Activated T-helper 17 cell treated with anti-CD3 and anti-CD28 coated beads, Interleukin-2, amount 50 U/mL, for 72 hours (primary cell): ENCODE measurements at regions not wholly inside any gene's neighbourhood (a gene's known extent, or its start where the extent isn't known, plus 50 kb on each side); places are given as distances from the start of the nearest gene placed in this dataset.
"Not testable (repeated sequence)": the region's sequence is repeated elsewhere in the genome, so short reads cannot be mapped to it uniquely, and the experiment has no call there.

Experiments
- ATAC-seq: fragments of 150-1000 bp; cut with Tn5 transposase; replicated peaks from 2 replicates; pipeline ENCODE4 v1.10.0; 2021; ENCODE audit warnings: mild to moderate bottlenecking, moderate library complexity
- H3K27ac Mint-ChIP-seq: one replicate; pipeline ENCODE4 v1.8.0; 2022; ENCODE audit warnings: mixed read lengths
- H3K27me3 Mint-ChIP-seq: one replicate; pipeline ENCODE4 v1.8.0; 2022; ENCODE audit warnings: mixed read lengths
- H3K36me3 Mint-ChIP-seq: one replicate; pipeline ENCODE4 v1.8.0; 2022; ENCODE audit warnings: low read depth, mild to moderate bottlenecking, mixed read lengths
- H3K4me1 Mint-ChIP-seq: one replicate; pipeline ENCODE4 v1.8.0; 2022; ENCODE audit warnings: mixed read lengths
- H3K4me3 Mint-ChIP-seq: one replicate; pipeline ENCODE4 v1.8.0; 2022; ENCODE audit warnings: mild to moderate bottlenecking, mixed read lengths
- H3K9me3 Mint-ChIP-seq: one replicate; pipeline ENCODE4 v1.8.0; 2022; ENCODE audit warnings: mixed read lengths

GRCh38 chr7:52777051-52777822 lies 258.2 kb upstream of the POM121L12 start:
- ATAC-seq = no peak
- Mint-ChIP-seq H3K27me3 (no peaks in the 10 kb centered on the region), H3K27ac (no peak overlapping the region), H3K36me3 (no peaks in the 10 kb centered on the region), H3K4me1 (no peaks in the 10 kb centered on the region), H3K9me3 (peaks cover 20% of the 10 kb centered on the region), H3K4me3 (no peak overlapping the region)

- Mint-ChIP-seq H3K9me3 (peaks cover 27% of the 10 kb centered on the region), H3K36me3 (no peaks in the 10 kb centered on the region), H3K27ac (no peak overlapping the region), H3K4me1 (no peaks in the 10 kb centered on the region), H3K27me3 (no peaks in the 10 kb centered on the region), H3K4me3 (no peak overlapping the region)
- no peak for ATAC-seq
Observed at GRCh38 chr7:52775876-52776275, 259.6 kb upstream of the POM121L12 start.

GRCh38 chr7:52771177-52771576 lies 264.3 kb upstream of the POM121L12 start:
- Mint-ChIP-seq H3K4me1 (no peaks in the 10 kb centered on the region), H3K27ac (no peak overlapping the region), H3K9me3 (peaks cover 15% of the 10 kb centered on the region), H3K4me3 (no peak overlapping the region), H3K36me3 (no peaks in the 10 kb centered on the region), H3K27me3 (no peaks in the 10 kb centered on the region)
- no peak for ATAC-seq

GRCh38 chr7:52764492-52765169 lies 270.8 kb upstream of the POM121L12 start:
- no peaks in the 10 kb centered on the region for H3K27me3 Mint-ChIP-seq

GRCh38 chr7:52758356-52758755 lies 277.1 kb upstream of the POM121L12 start:
- no peaks in the 10 kb centered on the region for H3K27me3 Mint-ChIP-seq
- no peak overlapping the region for H3K4me3 Mint-ChIP-seq
- H3K27ac Mint-ChIP-seq = no peak overlapping the region
- peaks cover 16% of the 10 kb centered on the region for H3K9me3 Mint-ChIP-seq
- no peaks in the 10 kb centered on the region for H3K4me1 Mint-ChIP-seq
- ATAC-seq = no peak
- no peaks in the 10 kb centered on the region for H3K36me3 Mint-ChIP-seq

More at GRCh38 chr7:52764492-52765169, 270.8 kb upstream of the POM121L12 start:
- Mint-ChIP-seq H3K9me3 (peaks cover 12% of the 10 kb centered on the region), H3K27ac (no peak overlapping the region), H3K4me3 (no peak overlapping the region), H3K4me1 (no peaks in the 10 kb centered on the region), H3K36me3 (no peaks in the 10 kb centered on the region)
- ATAC-seq = no peak

GRCh38 chr7:52753855-52754254 lies 281.6 kb upstream of the POM121L12 start:
- no peak overlapping the region for H3K27ac Mint-ChIP-seq
- no peaks in the 10 kb centered on the region for H3K27me3 Mint-ChIP-seq
- H3K4me1 Mint-ChIP-seq = no peaks in the 10 kb centered on the region
- H3K4me3 Mint-ChIP-seq = no peak overlapping the region
- peaks cover 7% of the 10 kb centered on the region for H3K9me3 Mint-ChIP-seq
- no peaks in the 10 kb centered on the region for H3K36me3 Mint-ChIP-seq
- ATAC-seq = no peak

- H3K9me3 Mint-ChIP-seq = peaks cover 10% of the 10 kb centered on the region
- no peak overlapping the region for H3K27ac Mint-ChIP-seq
- H3K27me3 Mint-ChIP-seq = no peaks in the 10 kb centered on the region
- no peaks in the 10 kb centered on the region for H3K4me1 Mint-ChIP-seq
- ATAC-seq = no peak
- no peak overlapping the region for H3K4me3 Mint-ChIP-seq
- H3K36me3 Mint-ChIP-seq = no peaks in the 10 kb centered on the region
Observed at GRCh38 chr7:52752891-52753290, 282.5 kb upstream of the POM121L12 start.

GRCh38 chr7:52749880-52750279 lies 285.6 kb upstream of the POM121L12 start:
- no peaks in the 10 kb centered on the region for H3K27me3 Mint-ChIP-seq
- H3K36me3 Mint-ChIP-seq = no peaks in the 10 kb centered on the region
- no peak for ATAC-seq
- no peak overlapping the region for H3K4me3 Mint-ChIP-seq
- H3K27ac Mint-ChIP-seq = no peak overlapping the region
- no peaks in the 10 kb centered on the region for H3K4me1 Mint-ChIP-seq
- H3K9me3 Mint-ChIP-seq = peaks cover 16% of the 10 kb centered on the region

- ATAC-seq = no peak
- Mint-ChIP-seq H3K4me3 (no peak overlapping the region), H3K9me3 (peaks cover 22% of the 10 kb centered on the region), H3K27me3 (no peaks in the 10 kb centered on the region), H3K27ac (no peak overlapping the region), H3K36me3 (no peaks in the 10 kb centered on the region), H3K4me1 (no peaks in the 10 kb centered on the region)
Observed at GRCh38 chr7:52747817-52748216, 287.6 kb upstream of the POM121L12 start.

GRCh38 chr7:52741670-52742290 lies 293.7 kb upstream of the POM121L12 start:
- Mint-ChIP-seq H3K9me3 (peaks cover 21% of the 10 kb centered on the region), H3K4me3 (no peak overlapping the region), H3K27me3 (no peaks in the 10 kb centered on the region), H3K27ac (no peak overlapping the region), H3K4me1 (no peaks in the 10 kb centered on the region), H3K36me3 (no peaks in the 10 kb centered on the region)
- ATAC-seq = no peak

GRCh38 chr7:52735656-52736055 lies 299.8 kb upstream of the POM121L12 start:
- Mint-ChIP-seq H3K4me1 (no peaks in the 10 kb centered on the region), H3K9me3 (peaks cover 25% of the 10 kb centered on the region), H3K27me3 (no peaks in the 10 kb centered on the region), H3K36me3 (no peaks in the 10 kb centered on the region), H3K27ac (no peak overlapping the region), H3K4me3 (no peak overlapping the region)
- no peak for ATAC-seq

- not testable (repeated sequence) for H3K27ac Mint-ChIP-seq, H3K27me3 Mint-ChIP-seq, ATAC-seq, H3K4me1 Mint-ChIP-seq, H3K4me3 Mint-ChIP-seq, H3K36me3 Mint-ChIP-seq
- peaks cover 38% of the 10 kb centered on the region for H3K9me3 Mint-ChIP-seq
Observed at GRCh38 chr7:52728683-52729082, 306.8 kb upstream of the POM121L12 start.

GRCh38 chr7:52727632-52728031 lies 307.8 kb upstream of the POM121L12 start:
- H3K27me3 Mint-ChIP-seq = no peaks in the 10 kb centered on the region
- H3K36me3 Mint-ChIP-seq = no peaks in the 10 kb centered on the region
- no peaks in the 10 kb centered on the region for H3K4me1 Mint-ChIP-seq
- H3K27ac Mint-ChIP-seq = no peak overlapping the region
- no peak for ATAC-seq
- H3K4me3 Mint-ChIP-seq = no peak overlapping the region
- H3K9me3 Mint-ChIP-seq = peaks cover 42% of the 10 kb centered on the region

- H3K27ac Mint-ChIP-seq = no peak overlapping the region
- no peak for ATAC-seq
- no peaks in the 10 kb centered on the region for H3K36me3 Mint-ChIP-seq
- no peaks in the 10 kb centered on the region for H3K4me1 Mint-ChIP-seq
- no peaks in the 10 kb centered on the region for H3K27me3 Mint-ChIP-seq
- H3K9me3 Mint-ChIP-seq = peaks cover 39% of the 10 kb centered on the region
- H3K4me3 Mint-ChIP-seq = no peak overlapping the region
Observed at GRCh38 chr7:52726986-52727385, 308.4 kb upstream of the POM121L12 start.

GRCh38 chr7:52726493-52726892 lies 308.9 kb upstream of the POM121L12 start:
- Mint-ChIP-seq H3K4me3 (no peak overlapping the region), H3K27ac (no peak overlapping the region), H3K27me3 (no peaks in the 10 kb centered on the region), H3K9me3 (peaks cover 36% of the 10 kb centered on the region), H3K36me3 (no peaks in the 10 kb centered on the region), H3K4me1 (no peaks in the 10 kb centered on the region)
- ATAC-seq = no peak
